ENCODE measurements at regions not wholly inside any gene's neighbourhood (a gene's known extent, or its start where the extent isn't known, plus 50 kb on each side); places are given as distances from the start of the nearest gene placed in this dataset.
A peak's percentile ranks its signal among the peaks of the same experiment; 100 is the strongest.

DNA sequence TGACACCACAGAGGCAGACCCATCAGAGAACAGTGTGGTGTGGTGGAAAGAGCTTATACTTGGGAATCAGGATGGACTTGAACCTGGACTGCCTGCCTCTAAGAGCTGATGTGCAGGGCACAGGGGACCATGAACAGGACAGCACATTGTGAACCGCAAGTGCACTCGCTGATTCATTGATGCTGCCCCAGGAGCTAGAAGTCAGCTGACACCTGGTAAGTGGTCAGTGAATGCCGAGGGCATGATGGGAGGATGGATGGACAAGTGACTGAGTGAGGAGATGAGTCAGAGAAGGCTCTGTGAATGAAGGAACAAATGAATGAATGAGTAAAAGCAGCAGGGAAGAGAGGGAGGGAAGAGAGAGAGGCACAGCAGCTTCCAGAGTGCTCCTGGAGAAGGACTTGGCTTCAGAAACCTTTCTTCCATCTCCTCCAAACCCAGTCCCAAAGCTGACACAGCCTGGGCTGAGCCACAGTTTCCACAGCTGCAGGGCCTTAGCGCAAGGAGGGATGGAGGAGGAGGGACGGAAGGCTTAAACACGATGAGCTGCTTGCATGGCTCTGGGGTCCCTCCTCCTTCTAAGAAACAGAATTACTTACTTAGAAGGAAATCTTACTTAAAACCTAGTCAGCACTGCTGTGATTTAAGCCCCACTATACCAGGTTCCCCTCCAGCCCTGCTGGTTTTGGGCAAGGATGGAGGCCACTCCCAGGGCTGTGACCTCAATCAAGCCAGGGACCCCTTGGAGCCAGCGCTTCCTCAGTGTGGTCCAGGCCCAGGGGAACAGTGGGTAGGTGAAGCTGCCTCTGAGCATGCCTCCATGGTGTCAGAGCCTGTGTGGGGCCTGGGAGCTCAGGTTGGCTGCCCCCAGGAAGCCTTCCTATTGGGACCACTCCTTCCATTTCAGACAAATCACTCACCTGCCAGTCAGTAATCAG lies 184.6 kb downstream of the TMEM132E start:
- Histone ChIP-seq H2BK120ac (ENCODE audit: low read depth, low read length, poor library complexity, severe bottlenecking) (no peak overlapping the region), H2AK5ac (ENCODE audit: insufficient read length, low read length) (no peak overlapping the region), H3K4me1 (ENCODE audit: insufficient read depth, low read length) (peaks cover 5% of the 10 kb centered on the region; the same call in 1 of the 2 replicates), H3K23ac (ENCODE audit: insufficient read length, low read depth, low read length) (no peak overlapping the region), H3K14ac (ENCODE audit: insufficient read depth, low read length) (no peak overlapping the region), H3T11ph (ENCODE audit: low read length) (no peak overlapping the region), H4K20me1 (ENCODE audit: control insufficient read depth, insufficient read depth, insufficient read length) (no peaks in the 10 kb centered on the region), H3K56ac (ENCODE audit: insufficient read length, low read depth, low read length) (no peak overlapping the region), H4K5ac (ENCODE audit: insufficient read length, low read depth, low read length) (no peak overlapping the region), H3K79me2 (ENCODE audit: insufficient read depth, low read length) (no peaks in the 10 kb centered on the region), H2BK12ac (ENCODE audit: insufficient read length, low read depth, low read length) (no peak overlapping the region), H3K27me3 (ENCODE audit: insufficient read depth, low read length) (0 out of 2 replicates have a peak, but pooled peaks cover 2% of the 10 kb centered on the region), H3K4ac (ENCODE audit: low read depth, low read length) (no peak overlapping the region), H3K9ac (ENCODE audit: extremely low read depth, insufficient read length, low read length) (no peak overlapping the region), H3K18ac (ENCODE audit: insufficient read length, low read depth, low read length) (no peak overlapping the region), H3K23me2 (ENCODE audit: insufficient read length, low read depth, low read length, poor library complexity, severe bottlenecking) (no peaks in the 10 kb centered on the region), H2BK5ac (ENCODE audit: insufficient read length, low read length) (no peak overlapping the region), H4K8ac (replicated peaks; ENCODE audit: insufficient read length, low read depth, low read length) (no peak overlapping the region), H2AFZ (ENCODE audit: low read length) (no peak overlapping the region), H3K27ac (ENCODE audit: insufficient read length, low read depth, low read length) (no peak overlapping the region), H3K79me1 (ENCODE audit: insufficient read depth, low read depth, low read length, poor library complexity, severe bottlenecking) (no peaks in the 10 kb centered on the region), H4K91ac (ENCODE audit: insufficient read length, low read depth, low read length) (no peak overlapping the region), H2BK20ac (ENCODE audit: low read depth, low read length, poor library complexity, severe bottlenecking) (no peak overlapping the region), H3K9me3 (ENCODE audit: control insufficient read depth, low read depth, low read length) (no peaks in the 10 kb centered on the region), H3K4me2 (ENCODE audit: insufficient read depth, insufficient read length, low read length) (no peak overlapping the region), H2BK15ac (ENCODE audit: low read depth, low read length) (no peak overlapping the region)
- H3K9me3 Mint-ChIP-seq, result no peaks in the 10 kb centered on the region
- peak; percentile 26 for DNase-seq
- H3K27ac Mint-ChIP-seq, result peak overlapping the region in 1 of 3 experiments; percentile 2; a peak in 1 of 7 replicates
- peaks cover 7% of the 10 kb centered on the region for H3K27me3 Mint-ChIP-seq (ENCODE audit: low read depth)
- no CpG with 5 or more reads among the region's 7 CpGs for WGBS (ENCODE audit: extremely low coverage, insufficient read length, low lambda C conversion rate)
- peaks cover 20 to 44% of the 10 kb centered on the region in 2 experiments for H3K4me1 Mint-ChIP-seq
- TF ChIP-seq, protein P1, sequence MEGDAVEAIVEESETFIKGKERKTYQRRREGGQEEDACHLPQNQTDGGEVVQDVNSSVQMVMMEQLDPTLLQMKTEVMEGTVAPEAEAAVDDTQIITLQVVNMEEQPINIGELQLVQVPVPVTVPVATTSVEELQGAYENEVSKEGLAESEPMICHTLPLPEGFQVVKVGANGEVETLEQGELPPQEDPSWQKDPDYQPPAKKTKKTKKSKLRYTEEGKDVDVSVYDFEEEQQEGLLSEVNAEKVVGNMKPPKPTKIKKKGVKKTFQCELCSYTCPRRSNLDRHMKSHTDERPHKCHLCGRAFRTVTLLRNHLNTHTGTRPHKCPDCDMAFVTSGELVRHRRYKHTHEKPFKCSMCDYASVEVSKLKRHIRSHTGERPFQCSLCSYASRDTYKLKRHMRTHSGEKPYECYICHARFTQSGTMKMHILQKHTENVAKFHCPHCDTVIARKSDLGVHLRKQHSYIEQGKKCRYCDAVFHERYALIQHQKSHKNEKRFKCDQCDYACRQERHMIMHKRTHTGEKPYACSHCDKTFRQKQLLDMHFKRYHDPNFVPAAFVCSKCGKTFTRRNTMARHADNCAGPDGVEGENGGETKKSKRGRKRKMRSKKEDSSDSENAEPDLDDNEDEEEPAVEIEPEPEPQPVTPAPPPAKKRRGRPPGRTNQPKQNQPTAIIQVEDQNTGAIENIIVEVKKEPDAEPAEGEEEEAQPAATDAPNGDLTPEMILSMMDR (conservative IDR thresholded peaks at IDR 0.05), result no peak
- no peak overlapping the region for H3K4me3 Mint-ChIP-seq
- no peaks in the 10 kb centered on the region for H3K36me3 Mint-ChIP-seq (ENCODE audit: insufficient read depth in 1 of 3, low read depth in 3 of 3)

Data from H9 (cell line).